HepG2 (cell line): ENCODE measurements at regions not wholly inside any gene's neighbourhood (a gene's known extent, or its start where the extent isn't known, plus 50 kb on each side); places are given as distances from the start of the nearest gene placed in this dataset.

Experiments
- ELF4 ChIP-seq: sonication (generic); formaldehyde crosslinking; IDR thresholded peaks from 2 replicates; pipeline ENCODE4 v1.5.0; 2020; ENCODE audit warnings: missing genetic modification reagents, mild to moderate bottlenecking, moderate library complexity, borderline replicate concordance
- ISX ChIP-seq: sonication (generic); formaldehyde crosslinking; conservative IDR thresholded peaks from 2 replicates; pipeline ENCODE4 v1.5.0; 2020; ENCODE audit warnings: missing genetic modification reagents
- TF ChIP-seq, protein P1 (sequence below): sonication (generic); formaldehyde crosslinking; IDR thresholded peaks from 2 replicates; pipeline ENCODE4 v1.5.0; 2020; ENCODE audit warnings: missing genetic modification reagents, mild to moderate bottlenecking, borderline replicate concordance
- TF ChIP-seq, protein P2 (sequence below): IDR thresholded peaks from 2 replicates; pipeline ENCODE4 v1.6.1; 2012; ENCODE audit warnings: inconsistent platforms
- TF ChIP-seq, protein P3 (sequence below): sonication (generic); formaldehyde crosslinking; IDR thresholded peaks from 2 replicates; pipeline ENCODE4 v1.4.0; 2020; ENCODE audit warnings: missing genetic modification reagents

DNA sequence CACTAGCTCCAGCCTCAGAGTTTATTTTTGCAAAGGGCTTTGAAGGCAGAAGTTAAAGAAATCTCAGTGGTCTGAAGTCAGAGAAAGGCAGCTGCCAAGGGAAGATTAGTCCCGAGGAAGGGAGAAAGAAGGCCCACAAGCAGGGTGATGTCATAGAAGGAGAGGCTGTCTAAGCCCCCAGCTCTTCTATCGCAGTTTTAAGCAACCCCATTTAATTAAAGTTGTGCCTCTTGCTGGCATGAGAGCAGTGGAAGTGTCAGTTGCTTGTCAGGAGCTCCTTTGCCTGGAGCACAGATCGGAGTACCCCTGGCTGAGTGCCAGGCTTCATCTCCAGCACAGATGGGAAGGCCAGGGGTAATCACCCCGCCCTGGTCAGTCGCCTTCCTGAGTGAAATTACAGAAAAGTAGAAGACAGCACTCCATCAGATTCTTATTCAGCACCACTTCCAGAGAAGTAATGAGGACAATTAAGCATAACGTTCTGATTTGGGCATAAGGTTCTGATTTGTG lies 530.7 kb downstream of the EPHB1 start:
- TF ChIP-seq ISX (CRISPR knock-in tag) (no peak), ELF4 (CRISPR knock-in tag) (no peak)
- TF ChIP-seq, protein P1, sequence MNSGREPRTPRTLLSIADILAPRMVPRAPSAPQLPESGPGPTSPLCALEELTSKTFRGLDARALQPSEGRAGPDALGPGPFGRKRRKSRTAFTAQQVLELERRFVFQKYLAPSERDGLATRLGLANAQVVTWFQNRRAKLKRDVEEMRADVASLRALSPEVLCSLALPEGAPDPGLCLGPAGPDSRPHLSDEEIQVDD: no peak
- TF ChIP-seq, protein P2, sequence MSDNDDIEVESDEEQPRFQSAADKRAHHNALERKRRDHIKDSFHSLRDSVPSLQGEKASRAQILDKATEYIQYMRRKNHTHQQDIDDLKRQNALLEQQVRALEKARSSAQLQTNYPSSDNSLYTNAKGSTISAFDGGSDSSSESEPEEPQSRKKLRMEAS: no peak
- TF ChIP-seq, protein P3, sequence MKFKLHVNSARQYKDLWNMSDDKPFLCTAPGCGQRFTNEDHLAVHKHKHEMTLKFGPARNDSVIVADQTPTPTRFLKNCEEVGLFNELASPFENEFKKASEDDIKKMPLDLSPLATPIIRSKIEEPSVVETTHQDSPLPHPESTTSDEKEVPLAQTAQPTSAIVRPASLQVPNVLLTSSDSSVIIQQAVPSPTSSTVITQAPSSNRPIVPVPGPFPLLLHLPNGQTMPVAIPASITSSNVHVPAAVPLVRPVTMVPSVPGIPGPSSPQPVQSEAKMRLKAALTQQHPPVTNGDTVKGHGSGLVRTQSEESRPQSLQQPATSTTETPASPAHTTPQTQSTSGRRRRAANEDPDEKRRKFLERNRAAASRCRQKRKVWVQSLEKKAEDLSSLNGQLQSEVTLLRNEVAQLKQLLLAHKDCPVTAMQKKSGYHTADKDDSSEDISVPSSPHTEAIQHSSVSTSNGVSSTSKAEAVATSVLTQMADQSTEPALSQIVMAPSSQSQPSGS (CRISPR knock-in tag): no peak
